GM19438 (cell line): ENCODE measurements at regions not wholly inside any gene's neighbourhood (a gene's known extent, or its start where the extent isn't known, plus 50 kb on each side); places are given as distances from the start of the nearest gene placed in this dataset.

Experiments used
- ATAC-seq: cut with Tn5 transposase; IDR thresholded peaks from one replicate; pipeline ENCODE4 v1.9.1; 2021; ENCODE audit warnings: low read depth; ENCODE audit not compliant: unreplicated experiment

DNA sequence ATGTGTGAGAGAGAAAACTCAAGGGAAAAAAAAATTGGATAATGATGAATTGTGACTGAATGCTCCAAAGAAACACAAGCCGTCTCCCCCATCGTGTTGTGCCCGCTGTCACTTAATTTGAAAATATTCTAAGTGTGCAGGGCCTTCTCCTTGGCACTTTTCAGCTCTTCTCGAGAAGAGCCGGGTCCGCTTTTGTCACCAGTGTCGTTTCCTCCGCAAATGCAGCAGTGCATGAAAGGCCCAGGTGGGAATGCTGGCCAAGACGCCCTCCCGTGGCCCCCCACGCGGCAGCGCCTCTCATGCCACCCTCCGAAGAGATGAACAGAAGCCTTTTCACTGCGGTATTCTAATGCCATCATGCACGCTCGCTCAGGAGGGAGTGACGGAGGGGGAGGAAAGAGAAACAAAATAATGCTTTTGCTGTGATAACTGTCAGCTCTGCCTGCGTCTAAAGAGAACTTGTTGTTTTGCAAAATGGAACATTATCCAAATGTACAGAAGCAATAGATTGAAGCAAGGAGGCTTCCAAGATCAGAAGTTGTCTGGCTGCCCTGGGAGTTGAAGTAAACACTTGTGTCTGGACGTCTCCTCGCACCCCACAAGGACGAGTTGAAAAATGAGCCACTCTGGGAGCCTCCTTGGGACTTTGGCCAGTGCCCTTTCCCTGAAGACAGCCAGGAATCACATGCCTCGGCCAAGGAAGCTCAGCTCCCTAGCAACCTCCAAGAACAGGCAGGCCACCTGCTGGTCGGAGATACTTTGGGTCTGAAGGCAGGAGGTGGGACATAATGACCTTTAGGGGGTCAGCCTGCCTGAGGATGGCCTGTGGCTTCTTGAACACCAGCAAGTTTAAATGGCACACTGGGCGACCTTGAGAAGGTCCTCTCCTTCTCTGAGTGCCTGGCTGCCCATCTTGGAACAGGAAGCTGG is 166.1 kb upstream of the ZC3H12A start:
- no peak for ATAC-seq

- no peak for ATAC-seq
Measured at GRCh38 chr1:37309574-37309973, 164.8 kb upstream of the ZC3H12A start.

GRCh38 chr1:37310064-37310463 is 164.3 kb upstream of the ZC3H12A start:
- ATAC-seq = no peak

GRCh38 chr1:37315371-37315846 is 159.0 kb upstream of the ZC3H12A start:
- ATAC-seq = no peak

GRCh38 chr1:37317870-37318467 is 156.4 kb upstream of the ZC3H12A start:
- ATAC-seq = no peak

GRCh38 chr1:37318490-37318889 is 155.9 kb upstream of the ZC3H12A start:
- no peak for ATAC-seq

DNA sequence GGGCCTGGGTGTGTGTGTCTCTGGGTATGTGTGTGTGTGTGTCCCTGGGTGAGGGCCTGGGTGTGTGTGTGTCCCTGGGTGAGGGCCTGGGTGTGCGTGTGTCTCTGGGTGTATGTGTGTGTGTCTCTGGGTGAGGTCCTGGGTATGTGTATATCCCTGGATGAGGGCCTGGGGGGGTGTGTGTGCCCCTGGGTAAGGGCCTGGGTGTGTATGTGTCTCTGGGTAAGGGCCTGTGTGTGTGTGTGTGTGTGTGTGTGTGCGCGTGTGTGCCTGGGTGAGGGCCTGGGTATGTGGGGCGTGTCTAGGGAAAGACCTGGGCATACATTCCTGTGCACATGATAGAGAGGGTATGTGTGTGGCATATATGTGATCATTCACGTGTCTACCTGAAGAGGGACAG is 155.1 kb upstream of the ZC3H12A start:
- no peak for ATAC-seq

DNA sequence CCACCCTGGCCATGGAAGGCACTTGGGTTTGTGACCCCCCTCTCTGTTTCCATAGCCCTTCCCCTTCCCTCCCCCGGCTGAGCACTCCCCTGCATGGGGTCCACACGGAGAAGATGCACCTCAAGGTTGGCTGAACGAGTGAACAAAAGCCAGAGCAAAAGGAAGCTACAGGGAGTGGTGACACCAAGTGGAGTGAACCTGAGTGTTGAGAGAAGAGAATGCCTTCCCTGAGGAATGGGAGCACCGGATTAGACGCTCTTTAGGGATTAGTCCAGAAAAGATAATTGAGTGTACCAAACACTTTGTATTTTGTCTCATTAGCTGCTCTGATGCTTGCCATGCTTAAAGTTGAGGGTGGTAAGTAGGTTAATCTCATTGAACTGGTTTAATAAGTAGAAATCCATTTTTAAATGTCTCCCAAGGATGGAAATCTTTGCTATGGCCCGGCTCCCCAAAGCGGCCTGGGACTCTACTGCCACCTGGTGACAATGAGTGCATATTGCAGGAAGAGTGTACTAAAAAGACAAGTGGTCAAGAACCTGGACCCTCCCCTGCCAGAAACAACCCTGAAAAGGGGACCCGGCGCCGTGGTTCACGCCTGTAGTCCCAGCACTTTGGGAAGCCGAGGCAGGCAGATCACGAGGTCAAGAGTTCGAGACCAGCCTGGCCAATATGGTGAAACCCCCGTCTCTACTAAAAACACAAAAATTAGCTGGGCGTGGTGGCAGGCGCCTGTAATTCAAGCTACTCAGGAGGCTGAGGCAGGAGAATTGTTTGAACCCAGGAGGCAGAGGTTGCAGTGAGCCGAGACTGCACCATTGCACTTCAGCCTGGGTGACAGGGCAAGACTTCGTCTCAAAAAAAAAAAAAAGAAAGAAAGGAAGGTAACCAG is 150.6 kb upstream of the ZC3H12A start:
- no peak for ATAC-seq

DNA sequence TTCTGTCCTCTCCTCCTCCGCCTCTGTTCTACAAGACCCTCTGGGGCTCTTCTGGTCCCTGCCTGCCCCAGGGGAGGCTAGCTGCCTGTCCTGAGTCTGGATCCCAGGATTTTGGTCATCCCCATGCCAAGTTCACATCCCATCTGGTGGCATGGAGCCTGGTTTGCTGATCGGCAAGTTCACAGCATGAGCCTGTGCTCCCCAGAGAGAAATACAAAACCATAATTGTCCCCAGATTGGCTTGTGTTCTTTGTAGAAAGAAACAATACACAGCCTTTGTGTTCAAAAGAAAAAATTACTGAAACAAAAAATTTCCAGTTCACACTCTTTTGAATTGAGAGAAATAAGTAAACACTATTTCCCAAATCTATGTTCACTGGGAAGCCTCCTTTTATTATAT is 149.4 kb upstream of the ZC3H12A start:
- ATAC-seq = no peak

DNA sequence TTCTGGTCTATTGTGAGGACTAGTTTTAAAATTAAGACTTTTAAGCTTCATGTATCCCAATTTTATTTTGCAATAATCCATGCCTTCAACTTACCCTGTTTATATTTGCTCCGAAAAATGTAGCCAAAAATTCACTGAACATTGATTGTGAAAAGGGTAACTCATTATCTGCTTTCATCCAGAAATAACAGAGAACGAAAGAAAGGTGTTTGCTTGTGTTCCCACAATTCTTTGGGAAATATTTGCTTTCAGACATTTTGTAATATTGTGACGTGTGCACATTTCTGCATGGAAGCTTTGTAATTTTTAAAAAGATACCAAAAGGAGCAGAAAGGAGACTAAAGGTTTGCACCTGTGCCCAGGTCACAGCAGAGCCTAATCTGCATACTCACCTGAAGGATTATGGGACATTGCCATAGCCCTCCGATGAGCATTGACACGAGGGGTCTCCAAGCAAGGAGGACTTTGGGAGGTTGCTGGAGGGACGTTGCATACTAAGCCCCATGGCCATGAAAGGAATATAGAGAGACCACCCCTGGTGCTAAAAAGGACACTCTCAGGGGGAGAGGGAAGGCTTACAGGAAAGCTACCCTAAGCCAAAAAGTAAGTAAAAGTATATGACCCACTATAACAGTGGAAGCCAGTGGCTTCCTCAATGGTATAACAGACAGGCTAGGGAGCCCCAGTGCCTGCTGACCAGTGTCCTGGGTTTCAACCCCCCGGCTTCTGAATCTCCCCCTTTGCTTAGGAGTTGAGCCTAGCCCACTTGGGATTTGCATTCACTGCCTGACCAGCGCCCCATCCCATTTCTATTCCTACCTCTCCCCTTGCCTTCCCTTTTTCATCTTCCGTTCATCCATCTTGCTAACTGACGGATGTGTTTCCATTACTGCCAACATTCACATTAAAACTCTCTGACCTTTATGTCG is 148.6 kb upstream of the ZC3H12A start:
- no peak for ATAC-seq

- no peak for ATAC-seq
Measured at GRCh38 chr1:37332126-37332525, 142.3 kb upstream of the ZC3H12A start.

DNA sequence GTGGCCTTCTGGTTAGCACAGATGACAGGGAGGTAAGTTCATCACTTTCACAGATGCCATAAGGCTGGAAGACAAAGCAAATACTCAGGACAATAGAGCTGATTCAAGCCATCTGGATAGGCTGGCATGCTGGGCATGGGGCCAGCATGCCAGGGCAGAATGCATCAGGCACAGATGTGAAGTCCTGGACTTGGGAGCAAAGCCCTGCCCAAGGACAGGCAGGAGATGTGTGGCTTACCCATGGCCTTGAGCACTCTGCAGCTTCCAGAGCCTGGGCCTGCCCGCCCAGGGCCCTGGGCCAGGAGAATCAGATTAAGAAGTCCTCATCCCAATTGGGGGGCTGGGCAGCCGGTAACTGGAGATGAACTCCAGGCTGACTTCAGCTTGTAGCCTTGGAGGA is 135.7 kb upstream of the ZC3H12A start:
- no peak for ATAC-seq

DNA sequence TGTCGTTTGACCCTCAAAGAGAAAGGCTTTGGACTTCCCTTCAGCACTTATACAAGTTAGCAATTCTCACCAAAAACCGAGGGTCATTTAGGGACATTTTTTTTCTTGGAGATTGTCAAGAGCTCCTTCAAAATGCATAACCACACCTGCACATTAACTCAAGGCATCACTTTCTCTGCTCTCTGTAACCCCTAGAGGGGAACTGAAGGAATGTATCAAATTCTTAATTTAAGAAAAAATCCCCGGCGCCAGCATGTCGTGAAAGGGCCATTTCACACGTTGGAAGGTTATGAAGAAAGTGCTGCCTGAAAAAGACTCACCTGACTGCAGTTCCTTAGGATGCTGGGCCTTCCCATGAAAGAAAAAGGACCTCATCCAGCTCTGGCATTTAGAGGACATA is 131.6 kb upstream of the ZC3H12A start:
- ATAC-seq = no peak

- ATAC-seq = no peak
Measured at GRCh38 chr1:37347104-37347649, 127.2 kb upstream of the ZC3H12A start.

DNA sequence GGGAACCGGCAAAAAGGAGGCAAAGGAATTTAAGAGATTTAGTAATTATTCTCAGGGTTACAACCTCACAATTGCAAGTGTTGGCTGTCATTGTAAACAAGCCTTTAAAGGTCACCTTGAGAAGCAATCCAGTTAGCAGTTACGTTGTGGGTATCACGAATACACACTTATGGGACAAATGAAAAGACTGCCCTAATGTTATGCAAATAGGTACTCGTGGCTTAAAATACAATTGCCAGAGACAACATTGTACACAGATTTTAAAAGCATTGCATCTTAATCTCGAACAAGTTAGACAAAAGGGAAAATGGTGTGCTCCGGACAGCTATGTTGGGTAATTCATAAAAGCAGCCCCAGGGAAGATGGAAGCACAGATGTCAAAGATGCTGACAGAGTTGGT is 120.5 kb upstream of the ZC3H12A start:
- no peak for ATAC-seq

DNA sequence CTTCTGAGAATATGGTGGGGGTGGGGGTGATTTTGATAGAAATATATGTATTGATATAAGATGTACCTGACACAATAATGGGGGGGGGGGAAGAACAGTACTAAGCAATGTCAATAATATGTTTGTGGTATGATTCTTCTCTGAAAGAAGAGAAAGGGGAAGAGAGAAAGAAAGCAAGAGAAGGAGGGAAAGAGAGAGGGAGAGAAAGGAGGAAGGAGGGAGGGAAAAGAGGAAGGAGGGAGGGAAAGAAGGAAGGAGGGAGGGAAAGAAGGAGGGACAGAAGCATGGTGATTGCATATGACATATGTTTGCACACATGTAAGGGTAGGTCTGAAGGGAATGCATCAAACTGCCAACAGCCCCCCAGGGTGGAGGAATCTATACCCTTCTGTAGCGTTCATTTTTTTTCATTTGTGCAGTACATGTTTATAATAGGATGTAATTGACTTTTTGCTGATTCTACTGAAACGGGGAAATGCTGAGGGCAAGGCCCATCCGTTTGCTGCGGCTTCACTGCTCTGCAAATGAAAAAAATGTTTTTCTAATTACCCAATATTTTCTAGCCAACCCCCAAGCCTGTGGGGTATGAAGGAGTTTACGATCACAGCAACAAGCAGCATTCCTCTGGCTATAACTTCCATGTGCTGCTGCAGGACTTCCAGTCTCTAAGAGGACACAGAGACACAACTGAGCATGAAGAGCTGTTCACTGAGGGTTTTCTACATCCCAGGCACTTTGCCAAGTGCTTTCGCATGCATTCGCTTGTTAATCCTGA is 119.3 kb upstream of the ZC3H12A start:
- no peak for ATAC-seq

DNA sequence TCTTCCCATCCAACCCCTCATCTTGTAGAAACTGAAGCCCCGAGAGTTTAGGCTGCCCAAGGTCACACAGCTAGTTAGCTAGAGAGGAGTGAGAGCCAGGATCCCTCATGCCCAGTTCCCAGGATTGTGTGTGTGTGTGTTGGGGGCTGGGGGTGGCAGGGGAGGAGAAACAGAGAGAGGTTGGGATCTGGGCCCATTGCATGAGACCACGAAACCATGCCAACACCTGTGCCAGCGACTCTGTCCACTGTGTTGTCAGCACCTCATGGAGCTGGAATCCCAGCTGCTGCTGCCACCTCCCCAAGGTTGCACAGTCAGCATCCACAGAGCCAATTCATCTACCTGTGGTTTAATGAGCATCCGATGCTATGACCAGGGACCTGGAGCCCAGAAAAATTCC is 115.4 kb upstream of the ZC3H12A start:
- no peak for ATAC-seq

- ATAC-seq = no peak
Measured at GRCh38 chr1:37360011-37360410, 114.4 kb upstream of the ZC3H12A start.
